ENCODE measurements at regions not wholly inside any gene's neighbourhood (a gene's known extent, or its start where the extent isn't known, plus 50 kb on each side); places are given as distances from the start of the nearest gene placed in this dataset.

DNA sequence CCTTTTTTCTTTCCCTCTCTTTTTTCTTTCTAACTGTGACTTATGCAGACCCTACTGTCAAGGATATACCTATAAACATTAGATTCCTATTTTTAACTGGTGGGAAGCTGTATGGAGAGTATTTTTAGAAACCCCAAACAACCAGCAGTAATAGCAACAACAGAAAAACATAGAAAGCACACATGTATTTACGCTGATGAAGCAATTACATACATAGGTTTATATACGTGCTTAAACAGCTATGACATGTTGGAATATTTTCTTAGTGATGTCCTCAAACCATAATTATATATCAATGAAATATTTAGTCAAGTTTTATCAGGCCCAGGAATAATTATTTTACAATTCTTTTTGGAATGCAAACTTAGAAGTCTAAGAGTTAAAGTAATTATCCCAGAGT is 294.3 kb upstream of the SOX4 start:
- TF ChIP-seq POLR2AphosphoS5 (IDR thresholded peaks at IDR 0.05; ENCODE audit: low read depth, low read length) (no peak), CTCF (IDR thresholded peaks at IDR 0.05 in 2 of 3, conservative IDR thresholded peaks at IDR 0.05 in 1 of 3; ENCODE audit: borderline replicate concordance in 1 of 3, insufficient read depth in 1 of 3, low read depth in 2 of 3, low read length in 2 of 3) (no peak), CEBPB (IDR thresholded peaks at IDR 0.05; ENCODE audit: low read depth) (no peak)

Data from HCT116 (cell line).